Ishikawa (cell line): ENCODE measurements at regions not wholly inside any gene's neighbourhood (a gene's known extent, or its start where the extent isn't known, plus 50 kb on each side); places are given as distances from the start of the nearest gene placed in this dataset.

Experiments used
- CEBPB ChIP-seq: IDR thresholded peaks from 2 replicates; pipeline ENCODE4 v1.6.1; 2012
- CREB1 ChIP-seq: IDR thresholded peaks from 2 replicates; pipeline ENCODE4 v1.6.1; 2012; ENCODE audit warnings: low read depth
- EGR1 ChIP-seq: IDR thresholded peaks from 2 replicates; pipeline ENCODE4 v1.6.1; 2012
- EP300 ChIP-seq: IDR thresholded peaks from 2 replicates; pipeline ENCODE4 v1.6.1; 2012; ENCODE audit warnings: borderline replicate concordance
- FOXM1 ChIP-seq: IDR thresholded peaks from 2 replicates; pipeline ENCODE4 v1.6.1; 2012; ENCODE audit warnings: low read depth, borderline replicate concordance
- NFIC ChIP-seq: IDR thresholded peaks from 2 replicates; pipeline ENCODE4 v1.6.1; 2012
- RAD21 ChIP-seq: IDR thresholded peaks from 2 replicates; pipeline ENCODE4 v1.6.1; 2012; ENCODE audit warnings: low read depth
- TAF1 ChIP-seq: IDR thresholded peaks from 2 replicates; pipeline ENCODE4 v1.6.1; 2012; ENCODE audit warnings: low read depth, mild to moderate bottlenecking
- TCF12 ChIP-seq: IDR thresholded peaks from 2 replicates; pipeline ENCODE4 v1.6.1; 2012; ENCODE audit warnings: low read depth
- TEAD4 ChIP-seq: IDR thresholded peaks from 2 replicates; pipeline ENCODE4 v1.6.1; 2012
- USF1 ChIP-seq: IDR thresholded peaks from 2 replicates; pipeline ENCODE4 v1.6.1; 2012
- YY1 ChIP-seq: IDR thresholded peaks from 2 replicates; pipeline ENCODE4 v1.6.1; 2012; ENCODE audit warnings: low read depth
- ZBTB7A ChIP-seq: IDR thresholded peaks from 2 replicates; pipeline ENCODE4 v1.6.1; 2012; ENCODE audit warnings: low read depth
- TF ChIP-seq, protein P1 (sequence below): IDR thresholded peaks from 2 replicates; pipeline ENCODE4 v1.6.1; 2012; ENCODE audit warnings: low read depth, mild to moderate bottlenecking
- TF ChIP-seq, protein P2 (sequence below): IDR thresholded peaks from 2 replicates; pipeline ENCODE4 v1.6.1; 2012

GRCh38 chr10:124291001-124291701, 127.6 kb downstream of the OAT start:
- TF ChIP-seq CREB1: no peak

DNA sequence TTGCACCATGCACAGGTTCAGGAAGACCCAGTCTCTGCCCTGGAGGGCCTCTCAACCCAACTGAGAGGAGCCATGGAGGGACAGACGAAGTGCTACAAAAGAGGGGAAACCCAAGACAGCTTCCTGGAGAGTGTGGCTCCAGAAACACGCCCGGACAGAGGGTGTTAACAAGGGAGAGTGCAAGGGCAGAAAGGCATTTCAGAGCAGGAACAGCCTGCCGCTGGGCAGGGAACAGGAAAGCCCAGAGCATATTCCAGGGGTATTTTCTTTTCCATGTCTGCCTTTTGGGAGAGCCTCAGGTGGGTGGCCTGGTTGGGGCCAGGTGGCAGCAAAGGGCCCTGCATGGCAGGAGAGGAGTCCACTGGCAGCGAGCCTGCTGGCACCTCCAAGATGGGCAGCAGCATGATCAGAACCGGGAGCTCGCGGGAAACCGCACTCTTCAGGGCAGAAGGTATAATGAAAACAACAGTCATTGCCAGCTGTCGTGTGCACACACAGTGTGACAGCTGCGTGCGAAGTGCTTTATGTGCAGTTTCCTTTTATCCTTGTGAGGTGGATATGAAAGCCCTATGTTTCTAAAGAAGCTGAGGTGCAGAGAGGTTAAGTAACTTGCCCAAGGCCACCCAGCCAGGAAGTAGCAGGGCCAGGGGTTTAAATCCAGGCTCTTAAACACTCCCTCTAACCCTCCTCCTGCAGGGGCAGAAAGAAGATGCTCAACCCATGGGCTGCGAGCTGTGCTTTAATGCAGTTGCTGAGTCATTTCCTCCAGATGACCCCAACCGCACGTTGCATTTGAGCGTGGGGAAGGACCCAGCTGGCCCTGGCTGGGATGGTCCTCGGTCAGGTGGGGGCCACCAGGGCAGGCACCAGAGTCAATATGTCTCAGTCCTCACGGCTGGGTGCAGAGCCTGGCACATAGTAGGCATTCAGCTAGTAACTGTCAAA, 128.6 kb downstream of the OAT start:
- TF ChIP-seq, protein P1, sequence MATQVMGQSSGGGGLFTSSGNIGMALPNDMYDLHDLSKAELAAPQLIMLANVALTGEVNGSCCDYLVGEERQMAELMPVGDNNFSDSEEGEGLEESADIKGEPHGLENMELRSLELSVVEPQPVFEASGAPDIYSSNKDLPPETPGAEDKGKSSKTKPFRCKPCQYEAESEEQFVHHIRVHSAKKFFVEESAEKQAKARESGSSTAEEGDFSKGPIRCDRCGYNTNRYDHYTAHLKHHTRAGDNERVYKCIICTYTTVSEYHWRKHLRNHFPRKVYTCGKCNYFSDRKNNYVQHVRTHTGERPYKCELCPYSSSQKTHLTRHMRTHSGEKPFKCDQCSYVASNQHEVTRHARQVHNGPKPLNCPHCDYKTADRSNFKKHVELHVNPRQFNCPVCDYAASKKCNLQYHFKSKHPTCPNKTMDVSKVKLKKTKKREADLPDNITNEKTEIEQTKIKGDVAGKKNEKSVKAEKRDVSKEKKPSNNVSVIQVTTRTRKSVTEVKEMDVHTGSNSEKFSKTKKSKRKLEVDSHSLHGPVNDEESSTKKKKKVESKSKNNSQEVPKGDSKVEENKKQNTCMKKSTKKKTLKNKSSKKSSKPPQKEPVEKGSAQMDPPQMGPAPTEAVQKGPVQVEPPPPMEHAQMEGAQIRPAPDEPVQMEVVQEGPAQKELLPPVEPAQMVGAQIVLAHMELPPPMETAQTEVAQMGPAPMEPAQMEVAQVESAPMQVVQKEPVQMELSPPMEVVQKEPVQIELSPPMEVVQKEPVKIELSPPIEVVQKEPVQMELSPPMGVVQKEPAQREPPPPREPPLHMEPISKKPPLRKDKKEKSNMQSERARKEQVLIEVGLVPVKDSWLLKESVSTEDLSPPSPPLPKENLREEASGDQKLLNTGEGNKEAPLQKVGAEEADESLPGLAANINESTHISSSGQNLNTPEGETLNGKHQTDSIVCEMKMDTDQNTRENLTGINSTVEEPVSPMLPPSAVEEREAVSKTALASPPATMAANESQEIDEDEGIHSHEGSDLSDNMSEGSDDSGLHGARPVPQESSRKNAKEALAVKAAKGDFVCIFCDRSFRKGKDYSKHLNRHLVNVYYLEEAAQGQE: no peak
- TF ChIP-seq YY1 (no peak), EP300 (no peak), EGR1 (no peak), RAD21 (no peak), TCF12 (no peak), NFIC (no peak), ZBTB7A (no peak), TAF1 (no peak)

DNA sequence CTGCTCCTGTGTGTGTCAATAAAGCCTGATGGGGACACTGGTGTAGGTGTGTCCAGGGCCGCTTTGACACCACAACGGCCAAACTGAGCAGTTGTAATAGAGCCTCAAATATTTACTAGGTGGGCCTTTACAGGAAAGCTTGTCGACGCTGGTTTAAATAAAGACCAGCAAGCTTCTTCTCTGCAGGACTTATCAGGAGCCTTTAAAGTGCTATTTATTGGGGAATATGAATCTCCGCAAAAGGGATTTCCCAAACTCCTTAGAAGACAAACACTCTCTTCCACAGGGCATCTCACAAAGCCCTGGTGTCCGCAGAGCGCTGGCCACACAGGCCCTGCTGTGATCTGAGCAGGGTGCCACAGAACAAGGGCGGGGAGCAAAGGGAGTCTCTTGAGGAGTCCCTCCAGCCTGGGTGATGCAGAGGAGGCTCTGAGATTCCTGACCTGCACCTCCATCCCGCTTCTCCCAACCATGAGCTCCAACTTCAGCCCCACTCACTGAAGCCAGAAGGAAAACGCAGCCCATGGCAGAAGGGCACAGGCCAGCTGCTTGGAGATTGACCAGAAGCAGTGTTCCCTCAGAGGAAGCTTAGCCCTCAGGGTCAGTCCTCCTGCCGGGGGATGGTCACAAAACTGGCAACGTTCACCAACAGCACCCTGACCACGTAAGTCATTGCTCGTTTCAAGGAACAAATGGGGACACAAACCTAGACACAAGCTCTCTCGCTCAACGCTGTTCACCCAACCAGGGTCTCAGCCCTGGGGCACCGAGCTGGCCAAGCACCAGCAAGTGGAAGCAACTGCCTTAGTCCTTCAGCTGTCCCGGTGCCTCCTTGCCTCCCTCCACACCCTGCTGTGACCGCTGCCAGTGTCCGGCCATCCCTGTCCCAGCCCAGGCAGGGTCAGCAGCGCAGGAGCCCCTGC, 129.5 kb downstream of the OAT start:
- TF ChIP-seq USF1: no peak

GRCh38 chr10:124288486-124288885, 130.2 kb downstream of the OAT start:
- TF ChIP-seq NFIC: no peak
- TF ChIP-seq FOXM1: no peak
- no peak for TF ChIP-seq CREB1

GRCh38 chr10:124287791-124288190, 130.9 kb downstream of the OAT start:
- TF ChIP-seq, protein P2, sequence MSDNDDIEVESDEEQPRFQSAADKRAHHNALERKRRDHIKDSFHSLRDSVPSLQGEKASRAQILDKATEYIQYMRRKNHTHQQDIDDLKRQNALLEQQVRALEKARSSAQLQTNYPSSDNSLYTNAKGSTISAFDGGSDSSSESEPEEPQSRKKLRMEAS: no peak
- TF ChIP-seq NFIC: no peak
- no peak for TF ChIP-seq TAF1
- no peak for TF ChIP-seq RAD21
- TF ChIP-seq EP300: no peak
- no peak for TF ChIP-seq FOXM1
- no peak for TF ChIP-seq ZBTB7A
- TF ChIP-seq TCF12: no peak
- TF ChIP-seq YY1: no peak
- TF ChIP-seq TEAD4: no peak
- no peak for TF ChIP-seq CEBPB

GRCh38 chr10:124287071-124287685, 131.5 kb downstream of the OAT start:
- TF ChIP-seq FOXM1: no peak
- no peak for TF ChIP-seq CEBPB
- TF ChIP-seq TCF12: no peak
- TF ChIP-seq EGR1: no peak
- TF ChIP-seq TAF1: no peak
- TF ChIP-seq TEAD4: no peak
- TF ChIP-seq USF1: no peak
- TF ChIP-seq CREB1: no peak
- TF ChIP-seq ZBTB7A: no peak
- no peak for TF ChIP-seq RAD21
- TF ChIP-seq, protein P1: no peak
- TF ChIP-seq, protein P2: no peak
- no peak for TF ChIP-seq EP300
- no peak for TF ChIP-seq NFIC
